LNCAP (cell line): ENCODE measurements at regions not wholly inside any gene's neighbourhood (a gene's known extent, or its start where the extent isn't known, plus 50 kb on each side); places are given as distances from the start of the nearest gene placed in this dataset.

Experiments
- TF ChIP-seq, protein P1 (sequence below): fragments of 450-650 bp; IDR thresholded peaks from 2 replicates; pipeline ENCODE4 v1.5.1; 2017; ENCODE audit warnings: mild to moderate bottlenecking

DNA sequence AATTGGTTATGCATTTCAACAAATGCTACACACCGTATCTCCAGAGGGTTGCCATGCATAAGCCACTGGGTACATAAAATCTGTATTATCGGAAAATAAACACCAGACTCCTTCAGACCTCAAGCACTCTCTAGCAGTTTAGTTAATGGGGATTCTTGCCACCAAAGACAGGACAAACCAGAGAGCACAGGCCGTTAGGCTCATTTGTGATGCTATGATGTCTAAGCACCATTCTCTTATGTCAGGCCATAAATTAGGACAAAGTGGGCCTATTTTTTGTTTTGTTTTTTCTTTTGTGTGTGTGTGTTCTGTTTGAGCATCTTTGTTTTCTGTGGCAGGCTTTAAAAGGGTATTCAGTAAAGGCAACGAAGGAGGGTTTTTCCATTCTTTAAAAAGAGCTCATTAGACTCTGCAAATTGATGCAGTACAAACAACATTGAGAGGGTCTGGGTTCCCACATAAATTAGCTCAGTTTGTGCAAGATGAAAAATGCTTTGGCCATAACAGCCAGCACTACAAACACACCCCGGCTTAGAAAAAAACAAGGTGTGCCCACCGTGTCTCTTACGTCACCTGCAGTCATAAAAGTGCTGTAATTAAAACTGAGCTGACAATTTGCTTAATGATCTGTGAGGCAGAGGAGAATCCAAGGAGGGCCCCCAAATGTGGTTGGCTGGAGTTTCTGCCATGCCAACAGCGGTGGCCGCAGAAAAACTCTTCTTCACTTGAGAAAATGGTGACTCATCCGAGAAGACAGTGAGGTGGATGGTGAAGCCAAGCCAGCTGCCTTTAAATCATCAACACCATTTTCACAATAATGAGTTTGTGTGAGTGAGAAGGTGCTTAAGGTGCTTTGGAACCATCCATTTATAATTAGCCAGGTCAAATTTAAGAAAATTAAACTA is 297.9 kb downstream of the GATA3 start:
- TF ChIP-seq, protein P1, sequence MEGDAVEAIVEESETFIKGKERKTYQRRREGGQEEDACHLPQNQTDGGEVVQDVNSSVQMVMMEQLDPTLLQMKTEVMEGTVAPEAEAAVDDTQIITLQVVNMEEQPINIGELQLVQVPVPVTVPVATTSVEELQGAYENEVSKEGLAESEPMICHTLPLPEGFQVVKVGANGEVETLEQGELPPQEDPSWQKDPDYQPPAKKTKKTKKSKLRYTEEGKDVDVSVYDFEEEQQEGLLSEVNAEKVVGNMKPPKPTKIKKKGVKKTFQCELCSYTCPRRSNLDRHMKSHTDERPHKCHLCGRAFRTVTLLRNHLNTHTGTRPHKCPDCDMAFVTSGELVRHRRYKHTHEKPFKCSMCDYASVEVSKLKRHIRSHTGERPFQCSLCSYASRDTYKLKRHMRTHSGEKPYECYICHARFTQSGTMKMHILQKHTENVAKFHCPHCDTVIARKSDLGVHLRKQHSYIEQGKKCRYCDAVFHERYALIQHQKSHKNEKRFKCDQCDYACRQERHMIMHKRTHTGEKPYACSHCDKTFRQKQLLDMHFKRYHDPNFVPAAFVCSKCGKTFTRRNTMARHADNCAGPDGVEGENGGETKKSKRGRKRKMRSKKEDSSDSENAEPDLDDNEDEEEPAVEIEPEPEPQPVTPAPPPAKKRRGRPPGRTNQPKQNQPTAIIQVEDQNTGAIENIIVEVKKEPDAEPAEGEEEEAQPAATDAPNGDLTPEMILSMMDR = no peak

DNA sequence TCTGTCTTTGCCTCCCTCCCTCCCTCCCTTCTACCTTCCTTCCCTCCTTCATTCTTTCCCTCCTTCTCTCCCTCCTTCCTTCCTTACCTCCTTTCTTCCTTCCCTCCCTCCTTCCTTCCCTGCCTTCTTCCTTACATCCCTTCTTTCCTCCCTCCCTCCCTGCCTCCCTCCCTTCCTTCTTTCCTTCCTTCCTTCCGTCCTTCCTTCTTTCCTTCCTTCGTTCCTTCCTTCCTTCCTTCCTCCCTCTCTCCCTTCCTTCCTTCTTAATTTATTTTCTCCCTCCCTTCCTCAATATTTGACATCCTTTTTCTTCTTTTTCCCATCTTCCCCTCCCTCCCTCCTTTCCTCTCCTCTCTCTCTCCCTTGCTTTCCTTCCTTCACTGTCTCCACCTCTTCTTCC is 301.8 kb downstream of the GATA3 start:
- TF ChIP-seq, protein P1 = no peak

DNA sequence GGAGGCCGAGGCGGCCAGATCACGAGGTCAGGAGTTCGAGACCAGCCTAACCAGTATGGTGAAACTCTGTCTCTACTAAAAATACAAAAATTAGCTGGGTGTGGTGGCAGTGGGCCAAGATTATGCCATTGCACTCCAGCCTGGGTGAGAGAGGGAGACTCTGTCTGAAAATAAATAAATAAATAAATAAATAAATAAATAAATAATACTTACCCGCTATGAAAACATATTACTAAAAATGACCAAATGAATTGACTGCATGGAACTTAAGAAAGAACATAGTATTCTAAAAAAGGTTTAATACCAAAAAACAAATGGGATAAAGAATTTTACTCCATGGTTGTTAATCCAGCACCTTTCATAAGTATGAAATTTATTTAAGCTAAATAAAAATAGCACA is 305.0 kb downstream of the GATA3 start:
- TF ChIP-seq, protein P1 = no peak

DNA sequence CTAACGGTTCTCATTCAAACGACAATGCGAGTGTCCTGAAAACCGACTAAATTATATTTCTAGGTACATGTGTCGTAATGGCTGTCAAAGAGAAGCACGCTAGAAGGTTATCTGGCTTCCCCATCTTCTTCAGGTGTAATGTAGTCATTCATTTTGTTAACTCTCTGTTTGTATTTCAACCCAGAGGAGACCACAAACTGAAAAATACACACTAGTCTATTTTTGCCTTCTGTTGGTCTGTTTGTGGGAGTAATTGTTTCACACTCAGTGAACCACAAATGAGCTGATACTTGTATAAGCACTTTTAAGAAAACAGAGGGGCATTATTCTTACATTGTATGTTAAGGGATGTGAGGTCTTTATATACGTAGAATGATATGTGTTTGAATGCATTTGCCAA is 305.9 kb downstream of the GATA3 start:
- TF ChIP-seq, protein P1 = no peak

DNA sequence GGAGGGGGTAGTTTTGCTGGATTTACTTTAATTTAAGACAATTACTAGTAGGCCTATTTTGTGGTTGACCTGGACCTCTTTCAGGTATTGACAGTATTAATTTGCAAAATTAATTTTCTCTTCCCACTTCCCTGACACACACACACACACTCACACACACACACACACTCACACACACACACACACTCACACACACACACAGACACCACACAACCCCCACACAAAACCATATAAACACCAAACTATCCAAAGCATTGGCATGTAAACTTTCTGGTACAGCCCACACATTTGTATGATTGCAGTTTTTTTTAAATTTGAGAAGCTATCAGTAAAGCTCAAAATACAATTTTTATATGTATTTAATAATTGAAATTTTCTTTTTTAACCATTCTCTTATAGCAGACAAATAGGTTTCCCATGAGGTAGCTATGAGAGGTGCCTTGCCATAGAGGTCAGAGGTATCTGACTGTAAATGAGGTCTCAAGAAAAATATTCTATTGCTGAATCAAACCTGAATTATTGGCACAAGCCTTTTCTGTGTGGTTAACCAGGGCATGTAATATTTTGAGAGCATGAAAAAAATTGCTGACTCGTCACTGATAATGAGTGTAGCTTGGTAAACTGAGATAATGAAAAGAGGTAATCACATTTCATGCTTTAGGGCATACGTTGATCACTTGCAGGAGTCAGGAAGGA is 306.5 kb downstream of the GATA3 start:
- TF ChIP-seq, protein P1 = no peak

DNA sequence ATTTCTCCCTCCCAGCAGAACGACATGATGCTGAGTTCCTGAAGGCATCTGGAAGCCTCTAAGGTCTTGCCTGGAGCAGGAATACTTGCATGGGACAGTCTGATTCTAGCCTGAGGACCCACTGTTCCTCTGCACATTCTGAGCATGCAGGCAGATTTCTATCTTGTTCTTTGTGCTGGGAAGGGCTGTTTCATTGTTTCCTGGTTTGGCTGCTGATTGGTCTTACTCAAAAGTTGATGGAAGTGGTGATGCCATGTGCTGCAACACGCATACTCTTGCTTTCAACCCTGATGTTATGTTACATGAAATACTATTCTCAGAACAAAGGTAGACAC is 307.0 kb downstream of the GATA3 start:
- TF ChIP-seq, protein P1 = no peak

DNA sequence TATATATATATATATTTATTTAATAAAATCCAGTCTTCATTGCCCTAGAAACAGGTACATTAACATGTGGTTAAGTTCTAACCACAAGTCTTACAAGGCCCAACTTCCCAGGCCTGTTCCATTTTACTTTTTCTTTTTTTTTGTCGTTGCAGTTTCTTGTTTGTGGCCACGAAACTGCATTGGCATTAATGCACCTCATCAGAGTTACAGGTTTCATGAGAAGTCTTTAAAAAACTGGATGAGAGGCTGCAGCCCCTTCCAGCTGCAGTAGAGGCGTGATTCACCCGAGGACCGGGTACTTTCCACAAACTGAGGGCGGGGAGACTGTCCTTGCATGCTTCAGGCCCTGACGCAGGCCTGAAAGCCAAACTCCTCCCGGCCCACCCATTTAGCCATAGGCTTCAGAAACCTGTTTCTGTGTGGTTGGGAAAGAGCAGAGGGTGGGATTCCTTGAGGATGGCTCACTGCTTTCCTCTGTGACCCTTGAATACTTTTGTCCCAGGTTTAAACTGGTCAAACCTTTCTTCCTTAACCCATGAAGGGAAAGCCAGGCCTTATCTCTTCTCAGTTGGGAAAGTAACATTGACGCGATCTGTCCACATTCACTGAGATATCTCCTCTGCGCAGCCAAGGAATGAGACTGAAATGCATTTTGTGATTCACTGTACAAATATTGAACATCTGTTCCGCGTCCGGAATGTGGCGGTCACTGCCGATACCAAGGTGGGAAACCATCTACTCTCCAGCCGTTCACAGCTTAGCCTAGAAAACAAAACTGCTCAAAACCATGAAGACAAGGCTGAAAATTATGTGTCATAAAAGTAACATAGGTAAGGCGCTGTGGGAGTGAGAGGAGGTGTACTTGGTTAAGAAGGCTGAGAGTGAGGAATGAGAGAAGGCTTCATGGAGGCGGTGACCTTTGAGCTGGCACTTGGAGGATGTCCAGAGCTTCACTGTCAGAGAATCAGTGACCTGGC is 311.7 kb downstream of the GATA3 start:
- TF ChIP-seq, protein P1 = no peak
